ENCODE measurements at regions not wholly inside any gene's neighbourhood (a gene's known extent, or its start where the extent isn't known, plus 50 kb on each side); places are given as distances from the start of the nearest gene placed in this dataset.
"Not testable (repeated sequence)": the region's sequence is repeated elsewhere in the genome, so short reads cannot be mapped to it uniquely, and the experiment has no call there.

GRCh38 chr17:13140750-13141149 is 122.9 kb upstream of the ELAC2 start:
- peak; percentile 23 for DNase-seq (ENCODE audit: low read depth)

DNA sequence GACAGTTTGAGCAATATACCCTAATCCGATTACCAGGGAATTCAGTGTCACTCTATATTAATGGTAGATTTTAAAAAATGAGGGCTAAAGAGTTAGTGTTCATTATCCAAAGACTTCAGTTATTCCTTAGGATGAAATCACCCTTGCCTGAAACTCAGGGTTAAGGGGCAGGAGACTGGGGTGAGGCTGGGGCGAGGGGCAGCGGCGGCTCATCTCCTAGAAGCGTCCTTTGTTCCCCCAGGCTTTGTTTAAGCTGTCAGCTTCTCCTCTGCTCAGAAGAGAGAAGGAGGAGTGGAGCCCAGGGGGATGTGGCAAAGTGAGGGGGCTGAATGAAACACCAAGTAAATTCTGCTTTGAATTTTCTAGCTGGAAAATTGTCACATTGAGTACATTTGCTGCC is 117.7 kb upstream of the ELAC2 start:
- no peak for DNase-seq (ENCODE audit: low read depth)

DNA sequence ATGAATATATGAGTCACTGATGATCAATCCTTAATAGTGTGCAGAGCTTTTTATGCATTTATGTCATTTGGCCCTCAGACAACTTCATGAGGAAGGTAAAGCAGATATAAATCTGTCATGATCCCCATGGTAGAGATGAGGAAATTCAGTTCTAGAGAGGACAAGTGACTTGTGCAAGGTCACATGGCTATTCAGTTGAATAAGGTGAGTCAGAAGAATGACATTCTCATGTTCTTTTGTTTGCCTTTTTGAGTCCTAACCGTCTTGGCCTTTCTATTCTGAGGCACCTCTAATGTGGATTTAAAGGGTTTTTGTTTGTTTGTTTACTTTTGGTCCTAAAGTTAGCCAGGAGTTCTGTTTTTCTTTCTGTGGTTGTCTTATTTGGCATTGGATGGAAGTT is 116.2 kb upstream of the ELAC2 start:
- DNase-seq (ENCODE audit: low read depth) = no peak

- DNase-seq (ENCODE audit: low read depth) = no peak
These were observed 113.4 kb upstream of the ELAC2 start for GRCh38 chr17:13131225-13131624.

DNA sequence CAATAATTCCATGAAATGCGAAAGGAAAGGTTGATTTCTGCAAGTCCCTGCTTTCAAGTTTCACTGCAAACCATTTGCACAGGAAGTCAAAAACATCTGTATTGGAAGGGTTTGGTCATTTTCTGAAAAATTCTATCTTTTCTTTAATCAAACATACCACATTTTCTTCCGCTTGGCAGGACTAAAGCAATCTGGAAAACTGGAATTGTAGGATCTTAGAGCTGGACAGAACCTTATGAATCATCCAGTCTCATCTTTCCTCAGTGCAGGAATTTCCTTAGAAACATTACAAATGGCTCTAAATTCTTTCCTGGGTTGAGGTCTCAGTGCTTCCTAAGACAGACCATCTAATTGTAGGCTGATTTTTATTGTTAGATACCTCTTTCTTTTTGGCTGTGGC is 111.5 kb upstream of the ELAC2 start:
- no peak for DNase-seq (ENCODE audit: low read depth)

DNA sequence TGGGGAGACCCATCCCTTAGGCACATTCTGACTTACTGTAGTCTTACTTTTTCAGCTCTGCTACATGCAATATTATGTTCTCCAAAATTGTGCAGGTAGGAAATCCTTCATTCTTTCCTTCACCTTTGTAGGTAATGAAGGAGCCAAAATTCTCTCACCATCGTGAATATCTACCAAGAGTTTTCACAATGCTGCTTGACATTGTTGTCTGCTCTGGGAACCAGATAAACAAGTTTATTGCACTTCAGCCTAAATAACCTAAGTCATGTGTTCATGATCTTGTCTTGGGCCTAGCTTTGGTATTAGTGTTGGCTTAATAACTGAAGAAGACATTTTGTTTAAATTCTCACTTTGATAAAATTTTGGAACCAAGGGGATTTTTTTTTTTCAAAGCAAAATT is 110.8 kb upstream of the ELAC2 start:
- DNase-seq (ENCODE audit: low read depth) = no peak

DNA sequence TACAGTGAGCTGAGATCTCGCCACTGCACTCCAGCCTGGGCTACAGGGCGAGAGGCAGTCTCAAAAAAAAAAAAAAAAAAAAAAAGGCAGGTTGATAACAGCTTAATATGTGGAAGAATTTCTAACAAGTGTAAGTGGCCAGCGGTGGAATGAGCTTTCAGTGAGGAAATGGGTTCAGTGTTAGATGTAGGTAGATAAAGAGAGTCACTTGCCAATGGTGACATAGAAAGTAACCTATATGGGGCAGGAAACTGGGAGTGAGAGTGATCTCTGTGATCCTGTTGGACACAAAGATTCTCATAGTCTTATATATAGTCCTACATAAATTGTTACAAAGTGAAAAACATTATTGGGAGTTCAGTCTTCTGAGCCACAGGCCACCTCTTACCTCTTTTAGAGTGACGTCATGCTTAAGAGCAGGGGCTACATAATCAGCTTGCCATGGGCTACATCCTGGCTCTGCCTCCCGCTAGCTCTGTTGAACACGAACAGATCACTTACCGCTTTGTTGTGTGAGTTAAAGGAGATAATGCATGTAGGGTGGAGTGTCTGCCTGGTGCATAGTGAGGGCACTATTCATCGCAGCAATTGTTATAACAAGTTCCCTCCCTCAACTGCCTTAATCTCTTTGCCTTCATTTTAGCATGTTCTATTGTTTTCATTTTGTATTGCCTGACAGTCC is 110.2 kb upstream of the ELAC2 start:
- no peak for DNase-seq (ENCODE audit: low read depth)

GRCh38 chr17:13120864-13121263 is 103.0 kb upstream of the ELAC2 start:
- DNase-seq (ENCODE audit: low read depth) = no peak

- no peak for DNase-seq (ENCODE audit: low read depth)
These were observed 100.5 kb upstream of the ELAC2 start for GRCh38 chr17:13118311-13118710.

DNA sequence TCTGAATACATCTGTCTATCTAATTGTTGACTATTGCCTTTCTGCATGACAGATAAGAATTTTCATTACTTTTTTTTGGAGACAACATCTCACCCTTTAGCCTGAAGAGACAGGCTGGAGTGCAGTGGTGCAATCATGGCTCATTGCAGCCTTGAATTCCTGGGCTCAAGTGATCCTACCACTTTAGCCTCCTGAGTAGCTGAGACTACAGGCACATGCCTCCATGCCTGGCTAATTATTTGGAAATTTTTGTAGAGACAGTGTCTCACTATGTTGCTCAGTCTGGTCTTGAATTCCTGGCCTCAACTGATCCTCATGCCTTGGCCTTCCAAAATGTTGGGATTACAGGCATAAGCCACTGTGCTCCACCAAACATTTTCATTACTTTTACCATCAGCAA is 99.8 kb upstream of the ELAC2 start:
- DNase-seq (ENCODE audit: low read depth) = no peak

GRCh38 chr17:13114601-13115031 is 96.8 kb upstream of the ELAC2 start:
- DNase-seq (ENCODE audit: low read depth) = peak; percentile 63

DNA sequence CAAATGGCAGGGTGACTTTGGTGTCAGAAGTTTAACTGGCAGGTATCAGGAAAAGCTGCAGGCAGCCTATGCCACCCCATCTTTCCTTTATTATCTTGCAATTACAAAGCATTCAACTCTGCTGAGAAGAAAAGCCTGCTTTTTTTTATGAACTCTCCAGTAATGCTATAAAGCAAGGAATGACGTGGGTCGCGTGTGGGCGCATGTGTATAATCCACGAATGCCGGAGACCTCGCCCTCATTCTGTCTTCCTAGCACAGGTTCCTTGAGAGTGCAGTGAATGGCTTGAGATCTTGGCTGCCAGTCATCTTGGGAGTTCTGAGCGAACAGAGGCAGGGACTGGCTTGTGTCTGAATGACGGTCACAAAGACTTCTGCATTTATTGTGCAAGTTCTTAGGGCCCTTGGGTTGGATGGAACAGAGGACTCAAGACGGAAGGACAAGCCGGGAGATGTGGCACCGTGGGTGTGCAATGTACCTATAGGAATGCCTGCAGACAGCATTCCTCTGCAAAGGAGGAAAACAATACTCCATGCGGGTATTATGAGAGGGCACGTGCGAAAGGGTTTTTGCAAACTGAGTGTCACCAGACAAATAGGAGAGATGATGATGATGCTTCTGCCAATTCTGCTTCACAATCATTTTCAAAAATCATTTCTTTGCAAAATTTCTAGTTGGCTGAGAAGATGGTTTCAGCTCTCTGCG is 96.1 kb upstream of the ELAC2 start:
- no peak for DNase-seq (ENCODE audit: low read depth)

DNA sequence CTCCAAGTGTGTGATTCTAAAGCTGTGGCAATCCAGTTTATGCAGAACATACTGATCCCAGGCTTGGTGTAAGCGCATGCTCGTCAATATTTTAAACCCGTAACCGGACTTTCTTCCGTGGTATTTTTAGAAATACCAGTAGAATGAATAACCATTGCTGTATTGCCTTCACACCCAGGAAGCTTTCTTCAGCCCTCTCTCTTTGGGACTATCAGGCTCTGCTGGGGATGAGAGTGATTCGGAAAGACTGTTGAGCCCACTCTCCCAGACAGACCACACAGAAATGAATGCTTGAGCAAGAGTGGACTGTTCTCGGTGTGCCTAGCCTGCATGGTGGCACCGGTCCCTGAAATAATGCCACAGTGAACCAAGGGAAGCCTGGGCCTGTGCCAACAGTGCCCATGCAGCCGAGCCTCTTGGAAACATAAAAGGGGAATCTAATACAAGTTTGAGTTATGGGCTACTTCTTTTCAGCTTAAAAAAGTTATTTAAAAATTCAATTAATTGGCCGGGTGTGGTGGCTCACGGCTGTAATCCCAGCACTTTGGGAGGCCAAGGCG is 89.9 kb upstream of the ELAC2 start:
- DNase-seq (ENCODE audit: low read depth) = no peak

- DNase-seq (ENCODE audit: low read depth) = no peak
These were observed 88.3 kb upstream of the ELAC2 start for GRCh38 chr17:13106171-13106570.

GRCh38 chr17:13104576-13104975 is 86.7 kb upstream of the ELAC2 start:
- no peak for DNase-seq (ENCODE audit: low read depth)

- no peak for DNase-seq (ENCODE audit: low read depth)
These were observed 84.7 kb upstream of the ELAC2 start for GRCh38 chr17:13102477-13102876.

DNA sequence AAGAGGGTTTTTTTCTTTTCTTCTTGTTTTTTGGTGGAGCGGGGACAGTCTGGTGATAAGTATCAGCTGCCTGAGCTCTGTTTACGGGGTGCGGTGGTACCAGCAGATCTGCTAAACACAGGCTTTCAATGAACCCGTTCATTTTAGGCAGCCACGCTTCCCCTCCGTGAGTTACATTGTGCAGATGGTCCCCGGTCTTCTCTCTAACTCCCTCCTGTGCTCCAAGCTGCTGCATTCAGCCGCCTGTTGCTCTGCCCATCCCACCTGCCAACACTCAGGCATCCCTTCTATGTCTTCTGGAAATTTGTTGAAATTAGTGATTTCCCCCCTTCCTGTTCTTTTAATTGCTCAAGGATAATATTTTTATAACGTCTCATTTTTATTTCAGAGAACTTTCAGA is 82.1 kb upstream of the ELAC2 start:
- DNase-seq (ENCODE audit: low read depth) = no peak

GRCh38 chr17:13099089-13099735 is 81.4 kb upstream of the ELAC2 start:
- no peak for DNase-seq (ENCODE audit: low read depth)

- DNase-seq (ENCODE audit: low read depth) = no peak
These were observed 78.5 kb upstream of the ELAC2 start for GRCh38 chr17:13096291-13096690.

GRCh38 chr17:13092010-13092409 is 74.2 kb upstream of the ELAC2 start:
- DNase-seq (ENCODE audit: low read depth) = not testable (repeated sequence)

GRCh38 chr17:13088666-13089065 is 70.8 kb upstream of the ELAC2 start:
- DNase-seq (ENCODE audit: low read depth) = no peak

- DNase-seq (ENCODE audit: low read depth) = no peak
These were observed 70.0 kb upstream of the ELAC2 start for GRCh38 chr17:13087802-13088201.

DNA sequence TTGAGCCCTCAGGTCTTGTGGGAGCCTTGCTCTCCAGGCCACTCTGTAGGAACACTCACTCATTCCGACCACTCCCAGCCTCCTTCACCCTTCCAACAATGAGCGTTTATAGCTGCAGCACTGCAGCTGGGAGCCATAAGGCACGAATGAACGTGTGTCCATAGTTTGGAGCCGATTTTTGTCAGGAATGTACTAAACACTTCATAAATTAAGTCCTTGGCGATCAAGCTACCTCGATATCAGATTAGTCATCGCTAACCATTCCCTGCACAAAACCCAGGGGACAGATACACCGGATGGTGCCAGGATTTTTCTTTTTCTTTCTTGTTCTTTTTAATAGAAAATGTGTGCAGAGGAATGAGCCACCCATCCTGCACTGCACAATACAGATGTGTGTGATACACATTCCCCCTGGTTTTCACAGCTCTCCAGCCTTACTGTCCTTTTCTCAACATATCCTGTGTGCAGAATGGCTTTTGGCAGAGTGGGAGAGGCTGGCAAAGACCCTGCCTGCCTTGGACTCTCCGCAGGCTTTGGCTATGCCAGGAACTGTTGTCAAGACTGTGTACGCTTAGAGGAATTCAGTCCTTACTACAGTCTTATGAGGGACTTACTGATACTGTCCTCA is 68.4 kb upstream of the ELAC2 start:
- peak; percentile 20 for DNase-seq (ENCODE audit: low read depth)

All from EH (cell line).